ENCODE measurements at regions not wholly inside any gene's neighbourhood (a gene's known extent, or its start where the extent isn't known, plus 50 kb on each side); places are given as distances from the start of the nearest gene placed in this dataset.
A peak's percentile ranks its signal among the peaks of the same experiment; 100 is the strongest.

- Histone ChIP-seq H4K20me1 (ENCODE audit: control insufficient read depth, insufficient read depth, low read depth, low read length) (no peaks in the 10 kb centered on the region), H3K27ac (ENCODE audit: low read depth, low read length) (no peak overlapping the region), H3K4me2 (ENCODE audit: low read length) (no peak overlapping the region), H3K27me3 (ENCODE audit: control insufficient read depth, low read length) (no peaks in the 10 kb centered on the region), H3K9me2 (replicated peaks; ENCODE audit: control insufficient read depth, low read length) (no peaks in the 10 kb centered on the region), H3K36me3 (ENCODE audit: control insufficient read depth, low read length) (no peaks in the 10 kb centered on the region), H3K4me3 (ENCODE audit: low read length) (no peak overlapping the region), H3K4me1 (ENCODE audit: control insufficient read depth, low read length) (no peaks in the 10 kb centered on the region), H3K9me3 (ENCODE audit: control insufficient read depth, insufficient read depth, low read length) (no peaks in the 10 kb centered on the region), H3K79me2 (ENCODE audit: control insufficient read depth, low read length) (no peaks in the 10 kb centered on the region), H3F3A (ENCODE audit: control insufficient read depth, insufficient read depth) (no peaks in the 10 kb centered on the region)
- TF ChIP-seq EZH2phosphoT487 (IDR thresholded peaks at IDR 0.05; ENCODE audit: borderline replicate concordance, low read length): no peak
- TF ChIP-seq, protein P1, sequence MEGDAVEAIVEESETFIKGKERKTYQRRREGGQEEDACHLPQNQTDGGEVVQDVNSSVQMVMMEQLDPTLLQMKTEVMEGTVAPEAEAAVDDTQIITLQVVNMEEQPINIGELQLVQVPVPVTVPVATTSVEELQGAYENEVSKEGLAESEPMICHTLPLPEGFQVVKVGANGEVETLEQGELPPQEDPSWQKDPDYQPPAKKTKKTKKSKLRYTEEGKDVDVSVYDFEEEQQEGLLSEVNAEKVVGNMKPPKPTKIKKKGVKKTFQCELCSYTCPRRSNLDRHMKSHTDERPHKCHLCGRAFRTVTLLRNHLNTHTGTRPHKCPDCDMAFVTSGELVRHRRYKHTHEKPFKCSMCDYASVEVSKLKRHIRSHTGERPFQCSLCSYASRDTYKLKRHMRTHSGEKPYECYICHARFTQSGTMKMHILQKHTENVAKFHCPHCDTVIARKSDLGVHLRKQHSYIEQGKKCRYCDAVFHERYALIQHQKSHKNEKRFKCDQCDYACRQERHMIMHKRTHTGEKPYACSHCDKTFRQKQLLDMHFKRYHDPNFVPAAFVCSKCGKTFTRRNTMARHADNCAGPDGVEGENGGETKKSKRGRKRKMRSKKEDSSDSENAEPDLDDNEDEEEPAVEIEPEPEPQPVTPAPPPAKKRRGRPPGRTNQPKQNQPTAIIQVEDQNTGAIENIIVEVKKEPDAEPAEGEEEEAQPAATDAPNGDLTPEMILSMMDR (IDR thresholded peaks at IDR 0.05; ENCODE audit: low read depth, low read length, poor library complexity, severe bottlenecking): no peak
Observed at GRCh38 chr4:66955784-66956183, 589.5 kb downstream of the CENPC start.

GRCh38 chr4:66949419-66949818, 595.9 kb downstream of the CENPC start:
- H3K4me3 ChIP-seq (ENCODE audit: low read length): 0 out of 2 replicates have a peak overlapping the region, but pooled peaks have one; percentile 1
- TF ChIP-seq, protein P1 (IDR thresholded peaks at IDR 0.05; ENCODE audit: low read depth, low read length, poor library complexity, severe bottlenecking): no peak
- no peak for TF ChIP-seq EZH2phosphoT487 (IDR thresholded peaks at IDR 0.05; ENCODE audit: borderline replicate concordance, low read length)
- no peak overlapping the region for H3K27ac ChIP-seq (ENCODE audit: low read depth, low read length)
- no peaks in the 10 kb centered on the region for H3K27me3 ChIP-seq (ENCODE audit: control insufficient read depth, low read length)
- no peaks in the 10 kb centered on the region for H3K79me2 ChIP-seq (ENCODE audit: control insufficient read depth, low read length)
- H4K20me1 ChIP-seq (ENCODE audit: control insufficient read depth, insufficient read depth, low read depth, low read length): no peaks in the 10 kb centered on the region
- H3K9me3 ChIP-seq (ENCODE audit: control insufficient read depth, insufficient read depth, low read length): no peaks in the 10 kb centered on the region
- H3K4me1 ChIP-seq (ENCODE audit: control insufficient read depth, low read length): peaks cover 14% of the 10 kb centered on the region
- no peaks in the 10 kb centered on the region for H3K36me3 ChIP-seq (ENCODE audit: control insufficient read depth, low read length)
- no peaks in the 10 kb centered on the region for H3K9me2 ChIP-seq (replicated peaks; ENCODE audit: control insufficient read depth, low read length)
- no peaks in the 10 kb centered on the region for H3F3A ChIP-seq (ENCODE audit: control insufficient read depth, insufficient read depth)
- peak overlapping the region; percentile 44 for H3K4me2 ChIP-seq (ENCODE audit: low read length)

DNA sequence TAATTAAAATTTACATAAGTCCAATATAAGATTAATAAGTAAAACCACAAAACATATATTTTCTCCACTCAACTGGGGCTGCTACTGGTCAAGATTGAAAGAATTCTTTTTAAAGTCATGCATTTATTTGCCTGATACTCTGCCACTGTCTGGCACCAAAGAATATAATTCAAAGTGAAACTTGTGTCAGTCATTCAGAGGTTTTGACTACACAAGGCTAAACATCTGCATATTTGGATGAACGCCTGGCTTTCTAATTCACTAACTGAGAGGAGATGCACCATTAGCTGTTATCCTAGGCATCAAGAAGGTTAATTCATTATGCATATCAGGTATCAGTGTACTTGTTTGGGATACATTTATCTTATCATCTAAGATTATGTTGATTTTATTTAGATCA, 598.5 kb downstream of the CENPC start:
- H3K9me3 ChIP-seq (ENCODE audit: control insufficient read depth, insufficient read depth, low read length): no peaks in the 10 kb centered on the region
- H3K9me2 ChIP-seq (replicated peaks; ENCODE audit: control insufficient read depth, low read length): no peaks in the 10 kb centered on the region
- TF ChIP-seq EZH2phosphoT487 (IDR thresholded peaks at IDR 0.05; ENCODE audit: borderline replicate concordance, low read length): no peak
- TF ChIP-seq, protein P1 (IDR thresholded peaks at IDR 0.05; ENCODE audit: low read depth, low read length, poor library complexity, severe bottlenecking): no peak
- no peak overlapping the region for H3K27ac ChIP-seq (ENCODE audit: low read depth, low read length)
- no peak overlapping the region for H3K4me2 ChIP-seq (ENCODE audit: low read length)
- no peaks in the 10 kb centered on the region for H4K20me1 ChIP-seq (ENCODE audit: control insufficient read depth, insufficient read depth, low read depth, low read length)
- no peaks in the 10 kb centered on the region for H3F3A ChIP-seq (ENCODE audit: control insufficient read depth, insufficient read depth)
- H3K79me2 ChIP-seq (ENCODE audit: control insufficient read depth, low read length): no peaks in the 10 kb centered on the region
- no peaks in the 10 kb centered on the region for H3K27me3 ChIP-seq (ENCODE audit: control insufficient read depth, low read length)
- H3K4me1 ChIP-seq (ENCODE audit: control insufficient read depth, low read length): peaks cover 14% of the 10 kb centered on the region
- H3K36me3 ChIP-seq (ENCODE audit: control insufficient read depth, low read length): no peaks in the 10 kb centered on the region
- H3K4me3 ChIP-seq (ENCODE audit: low read length): no peak overlapping the region
